ENCODE measurements at regions not wholly inside any gene's neighbourhood (a gene's known extent, or its start where the extent isn't known, plus 50 kb on each side); places are given as distances from the start of the nearest gene placed in this dataset.

- ChIA-PET POLR2A (no interaction called here), CTCF (no interaction called here)
- Histone ChIP-seq H3F3A (replicated peaks; ENCODE audit: insufficient read depth) (no peaks in the 10 kb centered on the region), H3K4me1 (ENCODE audit: control insufficient read depth in 1 of 2, insufficient read depth in 2 of 2, low read depth in 1 of 2, low read length in 1 of 2) (no peaks in the 10 kb centered on the region), H3K36me3 (replicated peaks in 1 of 2; ENCODE audit: control insufficient read depth in 1 of 2, insufficient read depth in 2 of 2, low read length in 1 of 2) (no peaks in the 10 kb centered on the region), H3K79me2 (ENCODE audit: insufficient read depth) (no peaks in the 10 kb centered on the region), H4K20me1 (ENCODE audit: insufficient read depth) (no peaks in the 10 kb centered on the region), H3K27ac (ENCODE audit: low read depth in 2 of 2, low read length in 1 of 2) (no peak overlapping the region), H3K9ac (no peak overlapping the region), H3K9me3 (no peaks in the 10 kb centered on the region), H3K4me2 (no peak overlapping the region), H3K27me3 (ENCODE audit: insufficient read depth) (no peaks in the 10 kb centered on the region), H3K4me3 (ENCODE audit: low read depth in 2 of 2, low read length in 1 of 2) (no peak overlapping the region), H2AFZ (ENCODE audit: low read depth) (no peak overlapping the region), H3K9me2 (no peaks in the 10 kb centered on the region)
- DNase-seq = no peak
- TF ChIP-seq EZH2phosphoT487 (IDR thresholded peaks at IDR 0.05; ENCODE audit: borderline replicate concordance, low read depth) = no peak
- TF ChIP-seq GABPA (IDR thresholded peaks at IDR 0.05; ENCODE audit: low read depth) = no peak
- no peak for TF ChIP-seq USF1 (IDR thresholded peaks at IDR 0.05; ENCODE audit: borderline replicate concordance, low read depth)
- TF ChIP-seq MXI1 (IDR thresholded peaks at IDR 0.05; ENCODE audit: low read depth, low read length) = no peak
- TF ChIP-seq MAX (IDR thresholded peaks at IDR 0.05; ENCODE audit: low read depth) = no peak
- TF ChIP-seq ZBTB33 (IDR thresholded peaks at IDR 0.05; ENCODE audit: borderline replicate concordance, low read depth) = no peak
- no peak for TF ChIP-seq RFX5 (IDR thresholded peaks at IDR 0.05; ENCODE audit: low read length)
- no peak for TF ChIP-seq FOXJ3 (CRISPR knock-in tag; IDR thresholded peaks at IDR 0.05)
- TF ChIP-seq NRF1 (IDR thresholded peaks at IDR 0.05; ENCODE audit: low read depth, low read length) = no peak
- no peak for TF ChIP-seq GATA2 (CRISPR knock-in tag; IDR thresholded peaks at IDR 0.05)
- TF ChIP-seq SIN3A (IDR thresholded peaks at IDR 0.05; ENCODE audit: borderline replicate concordance, low read depth, low read length) = no peak
- no peak for TF ChIP-seq RXRA (IDR thresholded peaks at IDR 0.05; ENCODE audit: borderline replicate concordance, low read depth)
- TF ChIP-seq CTCF (IDR thresholded peaks at IDR 0.05) = no peak
- TF ChIP-seq RAD21 (IDR thresholded peaks at IDR 0.05; ENCODE audit: low read length) = no peak
- no peak for TF ChIP-seq YY1 (IDR thresholded peaks at IDR 0.05; ENCODE audit: low read depth)
- TF ChIP-seq SMC3 (IDR thresholded peaks at IDR 0.05; ENCODE audit: low read depth, low read length) = no peak
- TF ChIP-seq CHD2 (IDR thresholded peaks at IDR 0.05; ENCODE audit: low read length, partially characterized antibody) = no peak
- 7% methylated on average over 2 of the region's 2 CpGs for WGBS (ENCODE audit: low lambda C conversion rate)
Observed at GRCh38 chr3:166111562-166111961, 274.3 kb upstream of the BCHE start.
